GM19468 (cell line): ENCODE measurements at regions not wholly inside any gene's neighbourhood (a gene's known extent, or its start where the extent isn't known, plus 50 kb on each side); places are given as distances from the start of the nearest gene placed in this dataset.

Source experiments
- ATAC-seq: cut with Tn5 transposase; IDR thresholded peaks from one replicate; pipeline ENCODE4 v1.9.1; 2021; ENCODE audit warnings: mild to moderate bottlenecking, moderate library complexity, moderate number of reproducible peaks; ENCODE audit not compliant: unreplicated experiment; ENCODE audit errors: extremely low read depth

DNA sequence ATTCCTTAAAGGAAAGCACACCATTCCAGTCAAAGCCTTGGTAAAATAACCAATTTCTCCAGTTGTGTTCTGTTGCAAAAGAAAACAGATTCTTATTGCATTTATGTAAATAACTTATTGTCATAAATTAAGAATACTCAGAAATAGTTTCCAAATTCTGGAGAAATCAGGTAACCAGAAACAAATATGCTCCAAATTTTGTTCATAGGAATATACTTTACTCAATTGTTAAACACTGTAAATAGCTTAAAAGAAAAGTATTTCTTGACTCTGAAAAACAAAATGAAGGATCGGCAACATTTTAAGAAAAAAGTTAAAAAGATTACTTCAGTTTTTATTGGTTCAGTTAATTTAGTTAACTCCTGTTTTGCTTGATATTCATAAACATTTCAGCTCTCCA, 67.1 kb upstream of the PIK3CG start:
- ATAC-seq, result no peak

DNA sequence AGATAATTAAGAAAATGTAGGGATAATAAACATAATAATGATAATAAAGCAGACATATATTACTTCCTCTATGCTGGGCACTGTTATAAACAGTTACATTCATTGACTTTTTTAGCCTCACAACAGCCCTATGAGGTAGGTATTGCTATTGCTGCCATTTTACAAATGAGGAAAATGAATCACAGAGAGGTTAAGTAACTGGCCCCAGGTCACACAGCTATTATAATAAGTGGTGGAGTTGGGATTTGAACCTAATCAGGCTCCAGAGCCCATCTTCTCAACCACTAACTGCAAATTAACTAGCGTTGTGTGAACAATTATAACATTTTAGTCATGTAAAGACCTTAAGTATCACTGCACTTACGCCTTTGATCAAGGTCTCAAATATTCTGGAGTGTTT, 62.5 kb upstream of the PIK3CG start:
- ATAC-seq, result no peak

DNA sequence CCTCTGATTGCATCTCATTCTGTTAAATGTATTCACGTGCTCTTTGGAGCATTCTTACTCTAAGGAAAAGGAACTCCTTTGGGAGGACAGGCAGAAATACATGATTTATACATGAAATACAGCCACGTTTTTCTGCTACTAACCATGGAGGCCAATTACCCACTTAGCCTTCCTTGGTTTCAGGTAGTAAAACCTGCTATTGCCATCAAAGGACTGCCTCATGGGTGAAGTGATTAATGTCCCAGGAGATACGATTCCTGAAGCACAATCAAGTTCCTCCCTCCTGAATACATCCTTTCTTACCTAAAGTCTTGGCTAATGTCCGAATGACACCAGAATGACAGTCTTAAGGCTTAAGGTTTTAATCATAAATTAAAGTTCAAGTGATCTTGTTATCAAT, 58.5 kb upstream of the PIK3CG start:
- ATAC-seq, result no peak

DNA sequence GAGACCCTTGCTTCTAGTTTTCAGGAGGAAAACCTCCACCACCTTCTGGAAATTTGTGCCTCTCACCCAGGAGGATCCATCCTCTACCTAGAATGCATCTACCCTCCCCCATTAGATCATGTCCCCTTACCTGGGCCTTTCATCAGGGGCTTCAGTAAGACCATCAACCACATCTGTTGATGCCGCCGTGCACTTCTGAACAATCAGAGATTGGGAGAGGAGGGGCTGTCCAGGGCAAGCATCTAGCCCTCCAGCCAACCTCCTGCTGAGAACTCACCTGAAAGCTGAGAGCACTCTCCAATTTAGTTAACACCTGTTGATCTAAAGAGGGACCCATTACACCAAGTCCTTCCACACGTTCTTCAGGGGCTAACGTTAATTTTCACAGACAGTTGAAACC, 57.6 kb upstream of the PIK3CG start:
- ATAC-seq, result no peak

DNA sequence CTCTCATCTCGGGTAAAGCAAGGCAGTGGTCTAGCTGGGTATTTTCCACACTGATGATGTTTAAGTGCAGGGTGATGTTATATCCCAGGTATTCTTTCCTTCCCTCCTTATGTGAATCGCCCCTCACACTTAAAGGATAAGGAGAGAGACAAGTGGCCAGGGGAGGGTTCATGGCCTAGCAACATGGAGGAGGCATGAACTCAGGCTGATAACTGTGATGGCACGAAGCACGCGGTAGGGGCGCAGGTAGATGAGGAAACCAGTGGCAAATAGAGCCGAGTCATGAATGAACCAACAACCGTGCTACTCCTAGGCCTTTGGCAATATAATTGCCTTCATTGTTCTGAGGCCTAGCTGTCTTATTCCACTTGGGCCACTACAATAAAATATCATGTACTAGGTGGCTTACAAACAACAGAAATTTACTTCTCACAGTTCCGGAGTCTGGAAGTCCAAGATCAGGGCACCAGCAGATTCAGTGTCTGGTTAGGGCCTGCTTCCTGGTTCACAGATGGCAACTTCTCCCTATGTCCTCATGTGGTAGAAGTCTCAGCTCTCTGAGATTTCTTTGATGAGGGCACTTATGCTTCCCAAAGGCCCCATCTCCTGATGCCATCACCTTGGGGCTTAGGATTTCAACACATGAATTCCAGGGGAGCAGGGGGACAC, 56.0 kb upstream of the PIK3CG start:
- no peak for ATAC-seq

DNA sequence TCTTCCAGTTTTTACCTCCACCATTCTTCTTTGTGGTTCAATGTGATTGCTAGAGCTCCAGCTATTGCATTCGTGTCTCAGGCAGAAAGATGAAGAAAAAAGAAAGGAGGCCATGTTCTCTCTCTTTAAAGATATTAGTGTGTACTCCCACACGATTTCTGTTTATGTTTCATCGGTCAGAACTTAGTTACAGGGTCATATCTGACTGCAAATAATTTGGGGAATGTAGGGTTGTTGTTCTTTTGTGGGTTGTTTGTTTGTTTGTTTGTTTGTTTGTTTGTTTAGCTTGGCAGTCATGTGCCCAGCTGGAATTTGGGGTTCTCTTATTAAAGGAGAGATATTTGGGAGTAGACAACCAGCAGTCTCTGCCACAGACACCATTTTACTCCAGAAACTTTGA, 53.6 kb upstream of the PIK3CG start:
- ATAC-seq, result no peak

DNA sequence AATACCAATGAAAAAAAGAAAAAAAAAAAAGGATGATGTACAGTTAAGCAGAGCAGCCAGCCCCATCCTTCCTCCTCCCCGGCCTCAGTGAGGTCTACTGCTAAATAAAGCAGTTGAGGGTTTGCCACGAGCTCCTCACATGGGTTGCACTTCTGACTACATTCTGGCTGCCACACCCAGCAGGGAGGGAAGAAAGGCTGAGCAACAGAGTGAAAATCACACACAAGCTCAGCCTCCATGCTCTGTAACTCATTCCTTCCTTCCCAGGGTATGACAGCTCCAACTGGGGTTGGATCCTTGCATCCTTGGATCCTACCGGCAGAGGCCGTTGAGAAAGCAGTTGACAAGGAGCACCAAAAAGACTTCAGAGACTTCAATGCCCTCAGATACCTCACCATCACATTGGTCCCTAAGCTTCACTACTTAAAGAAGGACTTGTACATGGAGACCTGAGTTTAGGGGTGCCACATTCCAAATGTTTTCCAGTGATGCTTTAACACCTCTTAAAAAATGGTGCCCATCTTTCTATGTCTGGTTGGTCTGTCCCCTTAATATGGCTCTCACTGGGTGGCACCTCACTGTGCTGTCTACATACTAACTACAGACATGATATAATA, 52.9 kb upstream of the PIK3CG start:
- no peak for ATAC-seq

DNA sequence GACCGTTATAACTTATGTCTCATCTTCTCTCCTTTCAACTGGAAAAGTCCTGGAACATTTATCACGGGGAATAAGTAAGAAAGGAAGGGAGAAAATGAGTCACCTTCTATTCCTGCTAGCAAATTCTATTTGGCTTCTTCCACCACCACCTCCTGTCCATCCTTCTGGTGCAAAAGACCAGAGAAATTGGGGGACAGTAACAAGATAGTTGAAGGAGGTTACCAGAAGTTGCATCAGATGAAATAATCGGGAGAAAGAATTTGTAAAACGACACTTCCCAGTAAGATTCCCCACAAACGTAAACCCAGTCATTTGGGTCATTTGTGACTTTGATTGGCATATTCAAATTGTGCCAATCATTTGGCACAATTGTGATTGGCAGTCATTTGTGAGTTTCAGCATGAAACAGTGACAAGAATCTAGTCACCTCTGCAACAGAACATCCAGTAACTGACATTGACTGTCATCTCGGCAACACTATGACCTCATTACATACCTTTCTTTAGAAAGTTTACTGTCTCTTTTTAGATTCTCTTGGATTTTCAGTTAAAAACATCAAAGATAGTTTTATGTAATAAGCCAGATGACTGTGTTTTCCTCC, 51.3 kb upstream of the PIK3CG start:
- ATAC-seq, result no peak

DNA sequence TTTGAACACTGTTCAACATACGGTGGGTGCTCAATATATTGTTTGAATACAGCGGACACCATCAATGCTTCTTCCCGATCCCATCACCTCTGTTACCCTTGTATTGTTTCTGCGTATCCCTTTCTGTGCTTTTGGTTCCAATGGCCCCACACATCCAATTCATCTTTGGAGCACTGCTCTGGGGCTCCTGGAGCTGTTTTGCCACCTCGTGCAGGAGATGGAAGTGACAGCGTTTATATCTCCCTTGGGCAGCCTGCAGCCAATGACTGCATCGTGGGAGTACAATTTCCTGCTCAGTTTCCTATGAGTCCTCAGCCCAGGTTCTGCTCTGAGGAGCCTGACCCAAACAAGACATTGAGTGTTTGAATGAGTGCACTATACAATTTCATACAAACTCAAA, 50.2 kb upstream of the PIK3CG start:
- no peak for ATAC-seq
